ENCODE measurements at regions not wholly inside any gene's neighbourhood (a gene's known extent, or its start where the extent isn't known, plus 50 kb on each side); places are given as distances from the start of the nearest gene placed in this dataset.

GRCh38 chr5:66284588-66285342 lies 140.7 kb downstream of the SREK1 start:
- TF ChIP-seq CTCF (IDR thresholded peaks at IDR 0.05), result no peak
- TF ChIP-seq POLR2A (IDR thresholded peaks at IDR 0.05), result no peak
